Activated CD4-positive, CD25-positive, alpha-beta regulatory T cell treated with anti-CD3 and anti-CD28 coated beads, Interleukin-2, amount 50 U/mL, for 24 hours (primary cell): ENCODE measurements at regions not wholly inside any gene's neighbourhood (a gene's known extent, or its start where the extent isn't known, plus 50 kb on each side); places are given as distances from the start of the nearest gene placed in this dataset.
"Not testable (repeated sequence)": the region's sequence is repeated elsewhere in the genome, so short reads cannot be mapped to it uniquely, and the experiment has no call there.

Experiments
- ATAC-seq, 2 donors: fragments of 150-1000 bp; cut with Tn5 transposase; one replicate each; pipeline ENCODE4 v1.10.0; 2021; ENCODE audit warnings: mild to moderate bottlenecking in 1 of 2, moderate library complexity in 1 of 2

DNA sequence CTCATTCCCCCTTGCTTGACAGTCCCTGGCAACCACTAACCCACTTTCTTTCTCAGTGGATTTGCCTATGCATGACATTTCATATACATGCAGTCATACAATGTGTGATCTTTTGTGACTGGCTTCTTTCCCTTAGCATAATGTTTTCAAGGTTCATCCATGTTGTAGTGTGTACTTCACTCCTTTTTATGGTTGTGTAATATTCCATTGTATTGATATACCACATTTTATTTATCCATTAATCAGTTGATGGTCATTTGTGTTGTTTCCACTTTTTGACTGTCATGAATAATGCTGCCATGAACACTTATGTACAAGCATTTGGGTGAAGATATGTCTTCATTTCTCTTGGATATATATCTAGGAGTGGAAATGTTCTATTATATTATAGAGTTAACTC lies 127.7 kb upstream of the GRIK3 start:
- ATAC-seq: no peak

DNA sequence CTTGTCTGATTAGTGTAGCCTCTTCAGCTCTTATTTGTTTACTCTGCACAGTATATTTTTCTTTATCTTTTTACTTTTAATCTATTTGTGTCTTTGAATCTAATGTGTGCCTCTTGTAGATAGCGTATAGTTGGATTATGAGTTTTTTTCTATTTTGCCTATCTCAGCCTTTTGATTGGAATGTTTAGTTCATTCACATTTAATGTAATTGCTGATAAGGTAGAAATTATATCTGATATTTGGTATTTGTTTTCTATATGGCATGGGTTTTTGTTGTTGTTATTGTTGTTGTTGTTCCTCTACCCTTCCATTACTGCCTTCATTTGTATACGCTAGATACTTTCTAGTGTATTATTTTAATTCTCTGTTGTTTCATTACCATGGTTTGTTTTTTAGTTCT lies 131.7 kb upstream of the GRIK3 start:
- no peak for ATAC-seq

DNA sequence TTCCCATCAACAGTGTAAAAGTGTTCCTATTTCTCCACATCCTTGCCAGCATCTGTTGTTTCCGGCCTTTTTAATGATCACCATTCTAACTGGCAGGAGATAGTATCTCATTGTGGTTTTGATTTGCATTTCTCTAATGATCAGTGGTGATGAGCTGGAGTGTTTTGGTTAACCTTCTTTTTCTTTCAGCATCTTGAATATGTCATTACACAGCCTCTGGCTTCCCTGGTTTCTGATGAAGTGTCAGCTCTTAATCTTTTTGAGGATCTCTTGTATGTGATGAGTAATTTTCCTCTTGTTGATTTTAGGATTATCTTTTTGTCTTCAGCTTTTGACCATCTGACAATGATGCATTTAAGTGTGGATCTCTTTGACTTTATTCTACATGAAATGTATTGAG lies 133.2 kb upstream of the GRIK3 start:
- ATAC-seq: no peak

DNA sequence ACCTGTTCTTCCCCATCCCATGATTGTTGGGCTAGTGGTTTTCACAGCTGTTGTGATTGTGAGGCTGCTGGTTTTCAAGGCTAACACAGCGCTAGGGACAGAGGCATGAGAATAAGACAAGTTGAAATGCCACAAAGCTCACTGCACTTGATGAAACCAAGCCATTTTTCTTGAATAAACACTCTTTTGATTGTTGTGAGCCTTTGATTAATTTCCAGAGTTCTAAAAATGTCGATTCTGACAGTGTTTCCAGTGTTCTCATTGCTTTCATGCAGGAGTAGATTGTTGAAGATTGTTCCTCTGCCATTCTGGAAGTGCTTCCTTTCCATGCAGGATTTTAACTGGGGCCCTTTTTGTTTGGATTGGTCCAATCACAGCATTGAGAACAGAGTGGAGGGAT lies 134.9 kb upstream of the GRIK3 start:
- ATAC-seq: no peak

DNA sequence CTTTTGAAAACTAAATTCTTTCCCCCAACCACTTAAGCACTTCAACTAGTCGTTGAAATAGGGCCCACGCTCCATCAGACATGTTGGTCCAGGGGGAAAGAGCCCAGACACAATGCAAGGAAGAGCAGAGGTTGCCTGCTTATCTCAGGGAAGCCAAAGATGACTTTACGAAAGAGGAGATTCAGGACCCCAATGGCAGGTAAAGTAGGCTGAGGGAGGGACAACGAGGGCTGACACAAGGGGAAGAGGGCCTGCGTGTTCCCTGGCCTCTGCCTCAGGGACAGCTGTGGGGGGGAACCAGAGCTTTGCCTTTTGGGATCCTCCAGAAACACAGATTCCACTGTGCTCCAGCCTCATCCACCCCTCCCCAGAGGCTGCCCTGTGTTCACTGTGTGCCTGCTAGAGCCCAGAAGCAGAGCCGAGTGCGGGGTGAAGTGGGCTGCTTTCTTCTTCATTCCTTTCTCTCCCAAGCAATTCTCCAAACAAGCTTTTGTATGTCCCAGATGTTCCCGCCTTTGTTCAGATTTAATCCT lies 135.5 kb upstream of the GRIK3 start:
- ATAC-seq: no peak

DNA sequence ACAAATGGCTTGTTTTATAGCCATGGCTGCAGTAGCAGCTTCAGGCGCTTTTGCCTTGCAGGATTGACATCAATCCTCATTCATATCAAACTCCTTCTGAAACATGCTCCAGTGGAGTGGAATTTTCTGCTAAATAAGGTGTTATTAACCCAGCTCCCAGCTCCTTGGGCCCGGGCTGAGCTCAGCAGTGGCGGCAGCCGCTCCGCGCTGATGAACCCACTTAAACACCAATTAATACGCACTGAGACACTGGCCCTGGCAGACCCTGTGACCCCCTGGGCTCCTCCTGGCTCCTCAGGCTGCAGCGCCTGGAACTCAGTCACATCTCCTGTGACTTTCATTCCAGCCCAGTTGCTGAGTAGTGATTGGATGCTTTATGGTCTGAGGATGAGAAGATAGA lies 137.4 kb upstream of the GRIK3 start:
- ATAC-seq: no peak

DNA sequence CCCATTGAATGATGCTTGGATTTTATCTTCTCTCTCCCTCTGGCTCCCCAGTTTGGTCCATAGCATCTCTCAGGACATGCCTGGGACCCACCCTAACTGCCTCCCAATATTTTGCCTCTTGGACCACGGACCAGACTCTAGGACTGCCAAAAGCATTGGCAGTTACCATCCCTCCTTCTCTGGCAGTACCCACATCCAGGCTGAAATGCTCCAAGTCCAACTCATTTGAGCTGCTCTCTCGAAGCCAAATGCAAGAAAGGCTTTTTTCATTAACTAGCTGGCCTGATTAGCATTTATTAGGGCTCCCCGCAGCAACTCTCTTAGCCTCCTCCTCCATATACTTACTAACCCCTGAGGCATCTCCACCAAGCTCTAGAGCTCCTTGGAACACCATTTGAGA lies 140.0 kb upstream of the GRIK3 start:
- no peak for ATAC-seq

DNA sequence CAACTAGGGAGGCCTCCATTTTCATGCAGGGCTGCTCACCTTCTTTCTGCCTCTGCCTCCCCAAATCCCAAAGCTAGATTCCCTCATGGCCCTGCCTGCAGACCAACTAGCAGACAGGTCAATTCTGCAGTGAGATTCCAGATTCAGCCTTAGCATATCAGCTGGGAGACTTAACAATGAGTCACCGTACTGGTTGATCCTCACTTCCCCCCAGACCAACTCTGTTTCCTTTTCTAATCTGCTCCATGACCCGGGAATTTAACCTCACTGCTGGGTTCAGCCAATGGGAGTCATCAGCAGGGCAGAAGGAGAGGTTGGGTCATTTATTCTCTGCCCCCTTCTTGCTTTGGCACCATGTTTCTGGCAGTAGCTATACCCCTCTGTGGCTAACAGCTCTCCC lies 140.6 kb upstream of the GRIK3 start:
- ATAC-seq: no peak

DNA sequence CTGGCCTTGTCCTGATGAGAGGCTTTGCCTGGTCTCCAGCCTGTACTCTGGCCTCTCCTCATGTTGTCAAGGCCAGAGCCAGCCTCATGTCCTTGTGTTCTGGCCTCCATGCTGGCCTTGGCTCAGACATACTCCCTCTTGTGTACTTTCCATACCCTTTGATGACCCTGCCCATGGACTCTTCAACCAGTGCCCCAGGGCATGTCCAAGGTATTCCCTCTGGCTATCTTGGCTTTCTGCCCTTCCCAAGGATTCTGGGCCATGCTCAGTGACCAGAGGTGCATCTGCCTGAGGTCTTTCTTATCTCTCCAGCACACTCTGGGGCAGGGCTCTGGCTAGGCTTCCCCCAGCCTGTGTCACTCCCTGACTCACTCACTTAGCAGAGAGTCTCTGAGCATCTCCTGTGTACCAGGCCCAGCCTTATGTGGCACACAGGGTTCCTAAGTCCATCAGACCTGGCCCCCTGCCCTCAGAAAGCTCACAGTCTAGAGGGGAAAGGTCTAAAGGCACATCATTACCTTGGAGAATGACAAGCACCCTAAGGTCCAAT lies 141.4 kb upstream of the GRIK3 start:
- no peak for ATAC-seq

DNA sequence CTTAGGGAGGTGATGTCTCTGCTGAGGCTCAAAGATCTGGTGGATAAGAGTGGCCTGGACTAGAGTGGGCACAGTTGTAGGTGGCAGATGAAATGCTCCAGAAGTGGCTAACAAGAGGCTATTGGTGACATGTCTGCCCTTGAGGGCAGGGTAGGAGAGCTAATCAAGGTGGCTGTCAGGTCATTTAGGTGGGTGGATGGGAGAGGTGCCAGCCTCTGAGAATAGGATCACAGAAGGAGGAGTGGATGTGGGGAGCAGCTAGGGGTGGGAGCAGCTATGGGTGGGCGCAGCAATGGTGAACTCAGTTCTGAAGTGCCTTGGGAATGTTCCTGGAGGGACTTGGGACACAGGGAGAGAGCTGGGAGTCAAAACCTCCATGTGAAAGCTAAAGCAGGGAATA lies 142.0 kb upstream of the GRIK3 start:
- ATAC-seq: no peak

DNA sequence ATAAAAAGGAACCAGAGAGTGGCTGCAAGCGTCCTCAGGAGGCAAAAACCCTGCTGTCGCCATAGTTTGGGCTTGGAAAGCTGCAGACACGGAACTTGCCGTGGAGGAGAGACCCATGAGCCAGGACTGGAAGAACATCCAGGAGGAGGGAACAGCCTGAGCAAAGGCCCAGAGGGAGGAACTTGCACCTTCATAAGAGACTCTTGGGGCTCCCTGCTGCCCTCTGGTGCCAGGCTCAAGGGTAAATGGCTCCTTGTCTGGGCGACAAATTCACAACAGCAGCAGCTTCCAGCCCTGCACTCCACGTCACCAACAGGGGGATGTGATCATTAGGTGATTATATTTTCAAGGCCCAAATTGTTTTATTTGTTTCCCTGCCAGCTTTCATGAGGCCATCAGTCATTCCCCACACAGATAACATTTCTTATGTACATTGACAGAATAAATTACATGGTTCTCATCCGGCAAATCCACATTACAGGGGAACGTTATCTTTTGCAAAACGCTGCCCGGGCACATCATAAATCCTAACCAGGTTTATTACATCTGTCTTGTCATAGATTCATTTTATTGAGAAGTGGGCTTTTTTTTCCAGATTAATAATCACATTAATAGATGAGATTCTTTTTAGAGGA lies 143.0 kb upstream of the GRIK3 start:
- no peak for ATAC-seq

DNA sequence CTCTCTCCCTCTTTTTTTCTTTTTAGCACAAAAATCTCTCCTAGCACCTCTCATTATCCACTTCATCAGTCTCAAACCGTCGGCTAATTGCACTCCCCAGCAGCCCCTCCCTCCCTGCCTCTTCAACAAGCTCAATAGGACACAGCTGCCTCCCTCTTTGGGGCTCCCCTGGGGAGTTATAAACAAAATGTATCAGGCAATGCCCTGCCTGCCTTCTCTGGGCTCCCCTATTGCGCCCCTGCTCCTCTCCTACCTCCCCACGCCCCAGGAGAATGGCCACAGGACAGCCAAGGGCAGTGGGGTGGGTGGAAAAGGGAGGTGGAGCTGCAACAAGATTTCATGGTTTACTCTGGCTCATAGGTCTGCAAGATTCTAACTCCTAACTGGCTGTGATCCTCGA lies 147.1 kb upstream of the GRIK3 start:
- no peak for ATAC-seq

DNA sequence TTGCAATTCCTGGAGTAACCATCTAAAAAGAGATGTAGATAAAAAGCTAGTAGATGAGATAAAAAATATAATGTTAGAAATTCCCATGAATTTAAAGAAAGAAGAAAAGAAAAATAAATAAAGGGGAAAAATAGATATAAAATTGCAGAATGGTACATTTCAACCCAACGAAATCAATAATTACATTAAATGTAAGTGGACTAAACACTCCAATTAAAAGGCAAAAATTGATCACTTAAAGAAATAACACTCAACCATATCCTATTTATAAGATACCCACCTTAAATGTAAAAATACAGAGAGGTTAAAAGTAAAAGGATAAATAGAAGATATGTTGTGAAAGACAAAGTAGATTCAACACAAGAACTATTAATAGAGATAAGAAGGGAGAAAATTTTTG lies 150.5 kb upstream of the GRIK3 start:
- ATAC-seq: no peak

DNA sequence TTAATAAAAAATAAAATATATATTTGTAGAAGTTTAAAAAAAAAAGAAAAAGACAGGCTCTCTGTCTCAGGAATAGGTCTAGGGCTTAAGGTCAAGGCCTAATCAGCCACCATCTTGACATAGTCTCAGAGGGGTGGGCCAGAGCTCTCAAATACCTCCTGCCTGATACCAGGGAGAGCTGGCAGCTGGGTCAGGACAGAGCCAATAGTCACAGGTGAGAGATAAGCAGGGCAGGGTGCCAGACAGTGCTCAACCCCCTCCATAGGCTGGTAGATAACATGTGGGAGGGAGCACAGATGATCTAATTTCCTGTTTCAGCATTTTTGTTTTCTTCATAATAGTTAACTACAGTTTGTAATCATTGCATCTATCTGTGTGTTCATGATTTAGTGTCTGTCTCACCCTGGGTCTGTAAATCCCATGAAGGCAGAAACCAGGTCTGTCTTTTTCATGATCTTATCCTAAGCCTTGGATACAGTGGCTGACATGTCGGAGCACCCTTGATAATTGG lies 152.0 kb upstream of the GRIK3 start:
- no peak for ATAC-seq

DNA sequence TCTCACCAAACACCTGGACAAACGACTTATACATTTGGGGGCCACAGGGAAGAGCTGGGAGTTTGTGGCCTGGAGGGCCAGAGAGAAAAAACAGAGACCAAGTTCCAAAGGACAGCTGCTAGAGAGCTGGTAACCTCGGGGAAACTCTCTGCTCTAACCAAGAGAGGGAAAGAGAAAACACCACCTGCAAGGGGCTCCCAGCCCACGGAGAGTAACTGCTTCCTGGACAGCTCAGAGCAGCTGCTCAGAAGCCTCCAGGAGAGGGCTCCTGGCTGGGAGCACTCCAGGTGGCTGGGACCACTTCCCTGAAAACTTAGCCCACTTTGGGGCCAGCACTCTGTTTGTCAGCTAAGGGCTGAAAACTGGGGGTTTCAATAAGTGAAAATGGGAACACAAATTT lies 154.8 kb upstream of the GRIK3 start:
- ATAC-seq: no peak

DNA sequence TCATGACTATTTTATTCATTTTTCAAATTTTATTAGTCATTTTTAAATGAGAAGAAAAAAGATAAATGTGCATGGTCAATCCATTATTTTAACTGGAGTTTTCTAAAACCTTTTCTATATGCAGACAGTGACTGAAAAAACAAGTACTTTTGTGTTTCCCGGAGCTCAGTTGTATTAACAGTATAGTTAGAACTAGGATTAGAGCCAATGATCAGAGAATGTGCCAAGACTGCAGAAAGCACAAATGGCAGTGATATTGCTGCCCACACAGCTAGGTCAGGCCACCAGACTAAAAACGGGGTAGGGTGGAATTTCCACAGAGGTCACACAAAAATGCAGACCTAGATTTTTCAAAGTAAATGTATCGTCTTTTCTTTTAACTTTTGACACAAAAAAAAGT lies 163.1 kb upstream of the GRIK3 start:
- ATAC-seq: no peak

DNA sequence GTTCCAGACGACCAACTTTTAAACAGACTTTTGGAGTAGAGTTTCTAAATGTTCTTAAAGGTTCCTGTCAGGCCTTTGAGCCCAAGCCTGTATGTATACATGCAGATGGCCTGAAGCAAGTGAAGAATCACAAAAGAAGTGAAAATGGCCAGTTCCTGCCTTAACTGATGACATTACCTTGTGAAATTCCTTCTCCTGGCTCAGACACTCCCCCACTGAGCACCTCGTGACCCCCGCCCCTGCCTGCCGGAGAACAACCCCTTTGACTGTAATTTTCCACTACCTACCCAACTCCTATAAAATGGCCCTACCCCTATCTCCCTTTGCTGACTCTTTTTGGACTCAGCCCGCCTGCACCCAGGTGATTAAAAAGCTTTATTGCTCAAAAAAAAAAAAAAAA lies 180.0 kb upstream of the GRIK3 start:
- ATAC-seq: not testable (repeated sequence)

DNA sequence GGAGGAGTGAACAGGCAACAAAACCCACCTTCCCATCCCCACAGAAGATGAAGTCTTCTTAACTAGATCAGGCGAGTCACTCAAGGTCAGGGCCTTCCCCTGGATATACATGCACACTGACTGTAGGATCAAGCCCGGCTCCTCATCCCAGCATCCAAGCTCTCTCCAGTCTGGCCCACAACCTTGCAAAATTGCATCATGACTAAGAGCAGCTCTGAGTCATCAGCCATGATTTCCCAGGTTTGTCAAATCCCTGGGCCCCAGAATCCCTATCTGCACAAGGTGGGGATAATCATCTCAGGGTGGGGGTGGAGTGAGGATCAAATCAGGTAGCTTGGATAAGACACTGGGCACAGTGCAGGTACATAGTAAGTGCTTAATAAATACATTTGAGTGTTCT lies 199.3 kb upstream of the GRIK3 start:
- ATAC-seq: no peak

DNA sequence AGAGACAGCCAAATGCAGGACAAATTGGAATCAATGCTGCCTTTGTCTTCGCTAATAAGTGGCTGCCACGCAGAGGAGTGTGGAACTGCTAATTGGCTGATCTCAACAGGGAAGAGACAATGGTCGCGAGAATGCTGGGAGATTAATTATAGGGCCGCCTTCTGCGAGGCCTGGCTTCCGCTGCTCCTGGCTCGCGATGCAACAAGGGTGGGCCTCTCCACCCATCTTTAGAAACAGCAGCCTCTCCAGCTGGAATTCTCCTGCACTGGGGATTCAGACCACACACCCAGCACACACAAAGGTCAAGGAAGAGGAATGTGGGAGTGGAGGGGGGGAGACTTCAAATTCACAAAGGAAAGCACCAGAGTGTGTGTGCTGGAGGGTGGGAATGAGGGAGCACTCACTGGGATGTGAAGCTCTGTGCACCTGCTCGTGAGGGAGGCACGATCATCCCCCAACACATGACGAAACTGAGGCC lies 200.7 kb upstream of the GRIK3 start:
- no peak for ATAC-seq

DNA sequence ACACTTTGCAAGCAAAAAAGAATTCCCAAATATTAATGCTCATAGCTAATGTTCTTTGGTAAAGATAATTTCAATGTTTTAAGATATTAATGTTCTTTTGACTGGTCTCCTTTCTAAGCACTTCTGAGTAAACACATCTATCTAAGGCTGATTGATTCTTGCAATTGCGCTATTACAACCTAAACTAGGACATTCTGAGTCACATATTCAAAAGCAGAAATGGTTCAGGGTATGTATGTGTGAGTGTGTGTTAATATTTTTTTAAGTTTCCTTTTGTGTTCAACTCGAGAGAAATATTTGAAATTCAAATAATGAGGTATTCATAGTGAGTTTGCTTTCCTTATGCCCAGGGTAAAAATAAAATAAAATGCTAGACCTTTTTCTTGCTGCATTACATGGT lies 203.6 kb upstream of the GRIK3 start:
- ATAC-seq: no peak

DNA sequence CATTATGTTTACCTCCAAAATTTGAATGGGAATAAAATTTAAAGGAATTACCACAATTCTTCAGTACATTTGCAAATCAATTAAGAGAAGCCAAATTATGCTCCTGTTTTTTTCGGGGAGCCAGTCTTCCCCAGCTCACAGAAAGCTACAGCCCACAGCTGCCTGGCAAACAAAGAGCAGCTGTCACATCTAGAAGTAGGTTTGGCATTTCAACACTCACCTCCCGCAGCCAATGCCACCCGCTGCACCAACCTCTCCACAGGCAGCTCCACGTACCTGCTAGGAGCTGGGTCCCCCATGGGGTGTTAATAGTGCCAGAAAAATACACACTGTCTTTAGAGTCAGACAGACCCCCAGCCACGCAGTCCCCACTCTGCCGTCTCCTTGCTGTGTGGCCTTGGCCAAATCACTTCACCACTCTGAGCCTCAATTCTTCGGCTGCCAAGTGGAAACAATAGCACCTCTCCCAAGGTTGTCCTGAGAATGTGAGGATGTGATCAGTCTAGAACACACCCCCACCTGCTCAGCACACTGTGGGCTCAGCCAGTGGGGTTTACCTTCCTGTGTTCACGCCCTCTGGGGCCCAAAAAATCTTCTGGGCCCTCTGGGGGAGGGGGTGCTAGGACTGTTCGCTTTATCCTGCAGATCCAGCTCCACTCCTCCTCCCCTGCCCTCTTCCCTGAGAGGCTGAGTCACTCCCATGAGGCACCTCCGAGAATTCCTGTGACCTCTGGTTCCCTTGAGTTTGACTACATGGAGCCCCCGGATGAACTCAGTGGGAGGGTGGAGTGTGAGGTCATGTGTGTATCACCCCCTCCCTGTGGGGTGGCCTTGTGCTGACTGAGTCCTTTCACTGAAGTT lies 204.3 kb upstream of the GRIK3 start:
- ATAC-seq: no peak

DNA sequence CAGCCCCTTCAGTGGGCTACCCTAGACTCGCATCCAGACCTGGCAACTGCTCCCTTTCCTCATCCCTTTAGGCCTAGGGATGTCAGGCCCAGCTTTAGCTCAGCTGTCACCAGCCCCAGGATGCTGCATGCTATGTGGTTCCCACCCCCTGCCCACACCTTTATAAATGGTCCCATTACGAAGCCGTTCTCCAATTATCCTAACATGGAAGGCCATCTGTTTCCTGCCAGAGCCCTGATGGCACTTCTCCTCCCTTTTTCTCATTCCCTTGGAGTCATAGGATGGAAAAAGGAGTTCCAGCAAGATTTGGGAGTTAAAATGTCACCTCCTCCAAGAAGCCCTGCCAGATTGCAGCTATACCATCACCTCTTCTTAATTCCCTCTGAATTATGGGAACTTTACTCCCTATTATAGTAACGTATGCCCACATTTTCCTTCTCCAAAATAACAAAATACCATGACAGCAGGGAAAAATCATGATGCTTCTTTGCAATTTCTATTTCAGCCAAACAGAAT lies 205.0 kb upstream of the GRIK3 start:
- ATAC-seq: no peak

DNA sequence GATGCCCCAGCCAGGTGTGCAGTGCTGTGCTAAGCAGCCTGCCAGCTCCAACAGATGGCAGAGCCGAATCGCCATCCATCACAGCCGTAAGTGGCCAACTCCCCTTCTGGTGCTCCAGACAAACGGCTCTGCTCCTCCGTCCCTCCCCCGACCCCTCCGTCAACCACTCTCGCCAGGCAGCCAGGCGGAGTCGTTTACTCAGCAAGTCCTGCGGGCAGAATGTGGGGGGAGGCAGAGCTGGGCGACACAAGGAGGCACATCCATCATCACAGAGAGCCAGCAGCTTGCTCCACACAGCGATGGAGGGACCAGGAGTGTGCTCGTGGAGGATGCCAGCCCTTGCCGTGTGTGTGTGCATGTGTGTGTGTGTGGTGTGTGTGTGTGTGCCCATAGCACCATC lies 206.6 kb upstream of the GRIK3 start:
- ATAC-seq: no peak

DNA sequence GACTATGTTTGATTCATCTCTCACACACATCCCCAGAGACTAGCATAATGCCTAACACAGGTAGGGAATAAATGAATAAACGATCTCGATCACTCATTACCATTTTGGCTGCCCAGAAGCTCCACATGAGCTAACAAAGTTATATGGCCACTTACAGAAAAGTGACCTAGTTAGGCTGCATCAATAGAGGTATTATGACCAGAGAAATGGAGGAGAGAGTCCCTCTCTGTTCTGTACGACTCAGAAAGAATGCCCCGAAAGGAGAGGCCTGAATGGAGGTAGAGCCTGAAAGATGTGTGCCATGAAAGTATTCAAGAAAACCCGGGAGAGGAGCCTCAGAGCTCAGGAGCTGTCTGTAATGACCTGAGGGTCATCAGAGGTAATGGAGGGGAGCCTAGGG lies 208.2 kb upstream of the GRIK3 start:
- no peak for ATAC-seq
